Activated CD8-positive, alpha-beta T cell treated with anti-CD3 and anti-CD28 coated beads, Interleukin-2, amount 10 ng/mL, durations not matched to agents 7 days and 5 days (primary cell): ENCODE measurements at regions not wholly inside any gene's neighbourhood (a gene's known extent, or its start where the extent isn't known, plus 50 kb on each side); places are given as distances from the start of the nearest gene placed in this dataset.
"Not testable (repeated sequence)": the region's sequence is repeated elsewhere in the genome, so short reads cannot be mapped to it uniquely, and the experiment has no call there.

Source experiments
- ATAC-seq: fragments of 150-1000 bp; cut with Tn5 transposase; one replicate; pipeline ENCODE4 v1.10.0; 2021; ENCODE audit warnings: moderate library complexity
- CTCF ChIA-PET: fragments of 350-600 bp; sonication (Branson Sonifier 250); formaldehyde crosslinking; loops from one replicate; lab custom pipeline; 2021; ENCODE audit warnings: antibody characterized with exemption; lab: Charles Lee
- POLR2A ChIA-PET: fragments of 350-600 bp; sonication (Branson Sonifier 250); formaldehyde crosslinking; loops from one replicate; lab custom pipeline; 2021; ENCODE audit warnings: antibody characterized with exemption; lab: Charles Lee
- DNase-seq: peaks from one replicate; pipeline ENCODE4 v3.0.0-alpha.2; 2020
- H3K27ac Mint-ChIP-seq: one replicate; pipeline ENCODE4 v1.8.0; 2021; ENCODE audit warnings: mild to moderate bottlenecking, mixed read lengths
- H3K27me3 Mint-ChIP-seq: one replicate; pipeline ENCODE4 v1.8.0; 2021; ENCODE audit warnings: low read depth, mixed read lengths
- H3K36me3 Mint-ChIP-seq: one replicate; pipeline ENCODE4 v1.8.0; 2021; ENCODE audit warnings: low read depth, mixed read lengths
- H3K4me1 Mint-ChIP-seq: one replicate; pipeline ENCODE4 v1.8.0; 2021; ENCODE audit warnings: low read depth, mixed read lengths
- H3K4me3 Mint-ChIP-seq: one replicate; pipeline ENCODE4 v1.8.0; 2021; ENCODE audit warnings: mild to moderate bottlenecking, mixed read lengths
- H3K9me3 Mint-ChIP-seq: one replicate; pipeline ENCODE4 v1.8.0; 2022; ENCODE audit warnings: mixed read lengths; ENCODE audit not compliant: insufficient read depth

GRCh38 chr4:65265526-65265925 is 404.8 kb downstream of the EPHA5 start:
- CTCF ChIA-PET = no interaction called here
- ATAC-seq = no peak
- Mint-ChIP-seq H3K4me1 (no peaks in the 10 kb centered on the region), H3K4me3 (no peak overlapping the region), H3K27ac (no peak overlapping the region), H3K36me3 (no peaks in the 10 kb centered on the region), H3K27me3 (no peaks in the 10 kb centered on the region), H3K9me3 (peaks cover 13% of the 10 kb centered on the region)
- no peak for DNase-seq
- POLR2A ChIA-PET = no interaction called here

GRCh38 chr4:65259296-65259695 is 411.0 kb downstream of the EPHA5 start:
- H3K36me3 Mint-ChIP-seq = no peaks in the 10 kb centered on the region
- H3K4me3 Mint-ChIP-seq = no peak overlapping the region
- no peak for ATAC-seq
- H3K27me3 Mint-ChIP-seq = no peaks in the 10 kb centered on the region
- H3K27ac Mint-ChIP-seq = no peak overlapping the region
- no peak for DNase-seq
- ChIA-PET CTCF (no interaction called here), POLR2A (no interaction called here)
- no peaks in the 10 kb centered on the region for H3K9me3 Mint-ChIP-seq
- no peaks in the 10 kb centered on the region for H3K4me1 Mint-ChIP-seq

- H3K4me3 Mint-ChIP-seq = no peak overlapping the region
- H3K36me3 Mint-ChIP-seq = no peaks in the 10 kb centered on the region
- no peaks in the 10 kb centered on the region for H3K4me1 Mint-ChIP-seq
- ATAC-seq (no peak), DNase-seq (no peak)
- no peaks in the 10 kb centered on the region for H3K27me3 Mint-ChIP-seq
- H3K9me3 Mint-ChIP-seq = no peaks in the 10 kb centered on the region
- POLR2A ChIA-PET = no interaction called here
- CTCF ChIA-PET = no interaction called here
- no peak overlapping the region for H3K27ac Mint-ChIP-seq
Observed at GRCh38 chr4:65250916-65251315, 419.4 kb downstream of the EPHA5 start.

- Mint-ChIP-seq H3K4me1 (no peaks in the 10 kb centered on the region), H3K27ac (no peak overlapping the region), H3K9me3 (no peaks in the 10 kb centered on the region), H3K4me3 (no peak overlapping the region), H3K36me3 (no peaks in the 10 kb centered on the region), H3K27me3 (no peaks in the 10 kb centered on the region)
- DNase-seq (no peak), ATAC-seq (no peak)
- ChIA-PET POLR2A (no interaction called here), CTCF (no interaction called here)
Observed at GRCh38 chr4:65249111-65249510, 421.2 kb downstream of the EPHA5 start.

- ChIA-PET CTCF (no interaction called here), POLR2A (no interaction called here)
- Mint-ChIP-seq H3K27ac (no peak overlapping the region), H3K4me1 (no peaks in the 10 kb centered on the region), H3K36me3 (no peaks in the 10 kb centered on the region), H3K4me3 (no peak overlapping the region), H3K9me3 (no peaks in the 10 kb centered on the region), H3K27me3 (no peaks in the 10 kb centered on the region)
- ATAC-seq = no peak
- no peak for DNase-seq
Observed at GRCh38 chr4:65242156-65242846, 428.0 kb downstream of the EPHA5 start.

GRCh38 chr4:65241257-65241997 is 428.9 kb downstream of the EPHA5 start:
- DNase-seq (no peak), ATAC-seq (no peak)
- Mint-ChIP-seq H3K36me3 (no peaks in the 10 kb centered on the region), H3K27ac (no peak overlapping the region), H3K4me1 (no peaks in the 10 kb centered on the region), H3K27me3 (no peaks in the 10 kb centered on the region), H3K4me3 (no peak overlapping the region), H3K9me3 (no peaks in the 10 kb centered on the region)
- ChIA-PET CTCF (no interaction called here), POLR2A (no interaction called here)

- ChIA-PET POLR2A (no interaction called here), CTCF (no interaction called here)
- H3K4me1 Mint-ChIP-seq = no peaks in the 10 kb centered on the region
- H3K9me3 Mint-ChIP-seq = no peaks in the 10 kb centered on the region
- H3K27me3 Mint-ChIP-seq = no peaks in the 10 kb centered on the region
- ATAC-seq = no peak
- H3K27ac Mint-ChIP-seq = no peak overlapping the region
- H3K36me3 Mint-ChIP-seq = no peaks in the 10 kb centered on the region
- DNase-seq = no peak
- H3K4me3 Mint-ChIP-seq = no peak overlapping the region
Observed at GRCh38 chr4:65234061-65234460, 436.2 kb downstream of the EPHA5 start.

- H3K4me3 Mint-ChIP-seq = no peak overlapping the region
- H3K4me1 Mint-ChIP-seq = no peaks in the 10 kb centered on the region
- H3K36me3 Mint-ChIP-seq = no peaks in the 10 kb centered on the region
- H3K27me3 Mint-ChIP-seq = no peaks in the 10 kb centered on the region
- ChIA-PET POLR2A (no interaction called here), CTCF (no interaction called here)
- DNase-seq = no peak
- no peak for ATAC-seq
- no peak overlapping the region for H3K27ac Mint-ChIP-seq
- no peaks in the 10 kb centered on the region for H3K9me3 Mint-ChIP-seq
Observed at GRCh38 chr4:65227628-65228027, 442.7 kb downstream of the EPHA5 start.

- Mint-ChIP-seq H3K27ac (no peak overlapping the region), H3K36me3 (no peaks in the 10 kb centered on the region), H3K27me3 (no peaks in the 10 kb centered on the region), H3K9me3 (peaks cover 3% of the 10 kb centered on the region), H3K4me1 (no peaks in the 10 kb centered on the region), H3K4me3 (no peak overlapping the region)
- DNase-seq (no peak), ATAC-seq (no peak)
- POLR2A ChIA-PET = no interaction called here
- CTCF ChIA-PET = no interaction called here
Observed at GRCh38 chr4:65223601-65224000, 446.7 kb downstream of the EPHA5 start.

- ATAC-seq, H3K27me3 Mint-ChIP-seq, DNase-seq, H3K4me3 Mint-ChIP-seq, H3K27ac Mint-ChIP-seq, H3K36me3 Mint-ChIP-seq, CTCF ChIA-PET, H3K9me3 Mint-ChIP-seq, H3K4me1 Mint-ChIP-seq, POLR2A ChIA-PET: not testable (repeated sequence)
Observed at GRCh38 chr4:65223074-65223473, 447.2 kb downstream of the EPHA5 start.

- POLR2A ChIA-PET = no interaction called here
- ATAC-seq (no peak), DNase-seq (no peak)
- H3K4me1 Mint-ChIP-seq = no peaks in the 10 kb centered on the region
- H3K36me3 Mint-ChIP-seq = no peaks in the 10 kb centered on the region
- H3K9me3 Mint-ChIP-seq = peaks cover 6% of the 10 kb centered on the region
- no peak overlapping the region for H3K4me3 Mint-ChIP-seq
- no peaks in the 10 kb centered on the region for H3K27me3 Mint-ChIP-seq
- no peak overlapping the region for H3K27ac Mint-ChIP-seq
- CTCF ChIA-PET = no interaction called here
Observed at GRCh38 chr4:65217179-65217578, 453.1 kb downstream of the EPHA5 start.

GRCh38 chr4:65202853-65203236 is 467.4 kb downstream of the EPHA5 start:
- no peak overlapping the region for H3K4me3 Mint-ChIP-seq
- peaks cover 6% of the 10 kb centered on the region for H3K9me3 Mint-ChIP-seq
- CTCF ChIA-PET = no interaction called here
- H3K27me3 Mint-ChIP-seq = no peaks in the 10 kb centered on the region
- no peak overlapping the region for H3K27ac Mint-ChIP-seq
- DNase-seq = no peak
- H3K4me1 Mint-ChIP-seq = no peaks in the 10 kb centered on the region
- ATAC-seq = no peak
- no peaks in the 10 kb centered on the region for H3K36me3 Mint-ChIP-seq
- POLR2A ChIA-PET = no interaction called here
